Vagina (tissue), 2 donors: ENCODE measurements at regions not wholly inside any gene's neighbourhood (a gene's known extent, or its start where the extent isn't known, plus 50 kb on each side); places are given as distances from the start of the nearest gene placed in this dataset.

ENCODE experiments used
- CTCF ChIP-seq, 3 experiments: fragments of 450-650 bp in 2 of 3; fragments of 200-600 bp in 1 of 3; sonication (generic) in 1 of 3; IDR thresholded peaks; one replicate each; pipeline ENCODE4 v1.5.1; 2017 to 2019; ENCODE audit warnings: antibody characterized with exemption in 3 of 3, mild to moderate bottlenecking in 2 of 3, moderate library complexity in 2 of 3
- POLR2A ChIP-seq, 2 donors: fragments of 450-650 bp; IDR thresholded peaks; one replicate each; pipeline ENCODE4 v1.6.1; 2017; ENCODE audit warnings: antibody characterized with exemption in 2 of 2, mild to moderate bottlenecking in 2 of 2, moderate library complexity in 2 of 2
- POLR2AphosphoS5 ChIP-seq, 2 donors: sonication (generic); formaldehyde crosslinking; IDR thresholded peaks; one replicate each; pipeline ENCODE4 v1.9.0; 2017; ENCODE audit warnings: antibody characterized with exemption in 2 of 2, mild to moderate bottlenecking in 2 of 2, low read depth in 1 of 2; ENCODE audit not compliant: insufficient read depth in 1 of 2

DNA sequence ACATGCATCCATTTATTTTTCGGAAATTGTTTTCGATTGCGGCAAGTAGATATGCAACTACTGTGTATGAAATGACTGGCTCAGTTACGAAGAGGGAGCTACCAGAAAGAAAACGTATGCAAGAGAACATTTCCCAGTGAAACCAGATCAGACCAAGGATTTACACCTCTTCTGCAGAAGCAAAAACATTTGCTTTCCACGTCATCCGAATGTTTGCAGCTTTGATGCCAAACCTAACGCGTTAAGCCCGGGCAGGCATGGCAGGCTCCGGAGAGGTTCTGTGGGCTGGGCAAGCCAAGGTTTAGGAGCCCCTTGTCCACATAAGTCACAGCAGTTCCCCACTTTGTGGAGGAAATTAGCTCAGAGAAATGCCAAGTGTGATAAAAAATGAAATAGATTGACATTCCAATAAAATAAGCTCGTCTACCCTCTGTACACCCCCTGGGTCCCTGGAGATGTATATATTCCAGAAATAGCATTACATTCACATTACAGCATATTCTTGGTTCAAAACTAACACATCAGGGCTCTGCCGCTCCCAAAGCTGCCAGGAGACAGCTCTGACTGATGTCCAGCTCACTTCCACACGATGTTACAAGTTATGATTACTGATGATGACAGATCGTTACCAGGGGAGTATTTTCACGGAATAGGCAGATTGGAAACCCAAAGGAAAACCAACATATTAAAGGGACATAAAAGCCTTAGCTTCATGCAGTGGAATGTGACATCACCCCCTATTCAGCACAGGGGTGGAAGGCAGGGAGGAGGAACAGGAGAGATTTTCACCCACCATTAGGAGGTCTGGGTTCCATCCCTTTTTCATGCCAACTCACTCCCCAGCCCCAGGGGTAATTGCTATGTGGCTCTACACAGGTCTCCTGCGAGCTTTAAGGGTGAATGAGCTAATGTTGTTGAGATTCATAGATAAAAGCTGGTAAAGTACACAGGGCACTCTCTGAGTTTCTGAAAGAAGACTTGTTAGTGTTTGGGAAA is 81.5 kb downstream of the LYZL1 start:
- TF ChIP-seq CTCF (IDR thresholded peaks at IDR 0.05) = no peak
- TF ChIP-seq POLR2A (IDR thresholded peaks at IDR 0.05) = no peak
- no peak for TF ChIP-seq POLR2AphosphoS5 (IDR thresholded peaks at IDR 0.05; ENCODE audit: insufficient read depth in 1 of 2, low read depth in 1 of 2)
